CD4-positive, alpha-beta memory T cell (primary cell): ENCODE measurements at regions not wholly inside any gene's neighbourhood (a gene's known extent, or its start where the extent isn't known, plus 50 kb on each side); places are given as distances from the start of the nearest gene placed in this dataset.

ENCODE experiments used
- CTCF ChIA-PET: fragments of 350-600 bp; sonication (Branson Sonifier 250); formaldehyde crosslinking; loops from one replicate; lab custom pipeline; 2021; ENCODE audit warnings: inconsistent platforms; ENCODE audit not compliant: partially characterized antibody; lab: Charles Lee
- POLR2A ChIA-PET: fragments of 350-600 bp; sonication (Branson Sonifier 250); formaldehyde crosslinking; loops from one replicate; lab custom pipeline; 2021; ENCODE audit not compliant: partially characterized antibody; lab: Charles Lee
- DNase-seq, 5 donors: peaks; one replicate each; pipeline versions ENCODE4 v3.0.0 to v3.0.0-alpha.2; 2020 to 2022; ENCODE audit warnings: mixed read lengths in 1 of 5
- H3K27ac ChIP-seq: one replicate; pipeline ENCODE4 v1.7.0; 2013; ENCODE audit warnings: low read depth, low read length
- H3K27me3 ChIP-seq: 2 replicates; pipeline ENCODE4 v1.7.0; 2013; ENCODE audit warnings: mild to moderate bottlenecking, low read length, moderate library complexity; ENCODE audit not compliant: insufficient read depth
- H3K36me3 ChIP-seq: 2 replicates; pipeline ENCODE4 v1.7.0; 2013; ENCODE audit warnings: mild to moderate bottlenecking, low read length, moderate library complexity; ENCODE audit not compliant: insufficient read depth
- H3K4me1 ChIP-seq: 2 replicates; pipeline ENCODE4 v1.7.0; 2013; ENCODE audit warnings: mild to moderate bottlenecking, low read length, moderate library complexity; ENCODE audit not compliant: insufficient read depth
- H3K4me3 ChIP-seq, 2 donors: one replicate each; pipeline ENCODE4 v1.7.0; 2013; ENCODE audit warnings: low read length in 2 of 2, mild to moderate bottlenecking in 1 of 2
- H3K9me3 ChIP-seq, 2 donors: one replicate each; pipeline ENCODE4 v1.7.0; 2013; ENCODE audit warnings: low read length in 2 of 2, control low read depth in 1 of 2; ENCODE audit not compliant: control insufficient read depth in 1 of 2
- H3K27ac Mint-ChIP-seq, 7 donors: one replicate each; pipeline ENCODE4 v1.8.0; 2020 to 2021; ENCODE audit warnings: mixed read lengths in 7 of 7, mild to moderate bottlenecking in 6 of 7, inconsistent platforms in 3 of 7, moderate library complexity in 3 of 7
- H3K27me3 Mint-ChIP-seq, 2 donors: one replicate each; pipeline ENCODE4 v1.8.0; 2020 to 2021; ENCODE audit warnings: mixed read lengths in 2 of 2
- H3K36me3 Mint-ChIP-seq, 2 donors: one replicate each; pipeline ENCODE4 v1.8.0; 2020 to 2021; ENCODE audit warnings: mixed read lengths in 2 of 2, inconsistent platforms in 1 of 2, mild to moderate bottlenecking in 1 of 2
- H3K4me1 Mint-ChIP-seq, 4 donors: one replicate each; pipeline ENCODE4 v1.8.0; 2020 to 2021; ENCODE audit warnings: mixed read lengths in 4 of 4, mild to moderate bottlenecking in 1 of 4
- H3K4me3 Mint-ChIP-seq, 8 donors: one replicate each; pipeline ENCODE4 v1.8.0; 2020 to 2021; ENCODE audit warnings: mixed read lengths in 8 of 8, mild to moderate bottlenecking in 7 of 8, moderate library complexity in 6 of 8, inconsistent platforms in 3 of 8
- H3K9me3 Mint-ChIP-seq, 8 donors: one replicate each; pipeline ENCODE4 v1.8.0; 2020 to 2021; ENCODE audit warnings: mixed read lengths in 8 of 8, mild to moderate bottlenecking in 5 of 8, inconsistent platforms in 3 of 8, moderate library complexity in 1 of 8
- intact Hi-C: fragments of 100-400 bp; cut with micrococcal nuclease; formaldehyde crosslinking; loops from one replicate; pipeline ENCODE4 v1.15.1; 2023

DNA sequence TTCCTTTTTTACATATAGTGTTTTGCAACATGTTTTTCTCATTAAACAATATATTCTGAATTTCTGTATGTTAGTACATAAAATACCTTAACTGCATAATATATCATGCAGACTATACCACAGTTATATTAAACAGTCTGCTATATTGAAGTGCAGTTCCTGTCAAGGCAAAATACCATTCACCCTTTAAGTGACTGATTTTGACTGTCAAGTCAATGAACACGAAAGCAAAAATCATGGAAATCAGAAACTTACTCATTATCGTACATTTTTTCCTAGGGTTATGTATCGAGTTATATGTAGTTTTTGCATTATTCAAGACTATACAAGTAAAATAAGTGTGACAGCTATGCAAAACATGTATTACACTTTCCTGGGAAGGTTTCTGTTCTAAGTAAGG is 361.6 kb upstream of the MAP2 start:
- peaks cover 0 to 3% of the 10 kb centered on the region in 2 donors for H3K9me3 ChIP-seq
- peaks cover 0 to 7% (median 3%) of the 10 kb centered on the region in 8 donors for H3K9me3 Mint-ChIP-seq

DNA sequence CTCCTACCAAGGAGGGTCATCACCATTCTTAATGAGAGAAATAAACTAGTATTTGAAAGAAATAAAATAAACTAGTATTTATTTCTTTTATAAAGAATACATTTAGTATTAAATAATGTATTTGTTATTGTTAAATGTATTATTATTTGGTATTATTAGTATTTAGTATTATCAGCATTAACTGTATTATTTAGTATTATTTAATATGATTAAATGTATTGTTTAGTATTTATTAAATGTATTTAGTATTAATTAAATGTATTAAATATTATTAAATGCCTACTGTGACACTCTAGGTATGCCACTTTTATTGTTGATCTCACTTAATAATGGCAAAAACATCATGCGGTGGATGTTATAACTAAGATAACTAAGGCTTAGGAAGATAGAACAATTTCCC is 353.6 kb upstream of the MAP2 start:
- Mint-ChIP-seq H3K4me1 (no peaks in the 10 kb centered on the region), H3K27ac (no peak overlapping the region), H3K9me3 (peaks cover 0 to 9% (median 3%) of the 10 kb centered on the region in 8 donors), H3K36me3 (no peaks in the 10 kb centered on the region), H3K4me3 (no peak overlapping the region), H3K27me3 (no peaks in the 10 kb centered on the region)
- no peaks in the 10 kb centered on the region for H3K4me1 ChIP-seq
- POLR2A ChIA-PET, result no interaction called here
- no peak overlapping the region for H3K4me3 ChIP-seq
- intact Hi-C loops, result no loop called here
- no peaks in the 10 kb centered on the region for H3K27me3 ChIP-seq
- no peak for DNase-seq
- no peaks in the 10 kb centered on the region for H3K9me3 ChIP-seq
- H3K36me3 ChIP-seq, result no peaks in the 10 kb centered on the region
- CTCF ChIA-PET, result no interaction called here
- no peak overlapping the region for H3K27ac ChIP-seq

More for the DNA sequence above, 361.6 kb upstream of the MAP2 start:
- Histone ChIP-seq H3K27me3 (no peaks in the 10 kb centered on the region), H3K4me1 (no peaks in the 10 kb centered on the region), H3K27ac (no peak overlapping the region), H3K36me3 (no peaks in the 10 kb centered on the region), H3K4me3 (no peak overlapping the region)
- no peaks in the 10 kb centered on the region for H3K4me1 Mint-ChIP-seq
- no peak overlapping the region for H3K27ac Mint-ChIP-seq
- ChIA-PET CTCF (interaction anchor here (0.8 kb wide), 1 partner anchor 27 kb away, joined by 3 read pairs; no protein-coding TSS in a partner anchor), POLR2A (no interaction called here)
- H3K36me3 Mint-ChIP-seq, result no peaks in the 10 kb centered on the region
- H3K27me3 Mint-ChIP-seq, result no peaks in the 10 kb centered on the region
- no peak overlapping the region for H3K4me3 Mint-ChIP-seq
- intact Hi-C loops, result no loop called here
- no peak for DNase-seq

DNA sequence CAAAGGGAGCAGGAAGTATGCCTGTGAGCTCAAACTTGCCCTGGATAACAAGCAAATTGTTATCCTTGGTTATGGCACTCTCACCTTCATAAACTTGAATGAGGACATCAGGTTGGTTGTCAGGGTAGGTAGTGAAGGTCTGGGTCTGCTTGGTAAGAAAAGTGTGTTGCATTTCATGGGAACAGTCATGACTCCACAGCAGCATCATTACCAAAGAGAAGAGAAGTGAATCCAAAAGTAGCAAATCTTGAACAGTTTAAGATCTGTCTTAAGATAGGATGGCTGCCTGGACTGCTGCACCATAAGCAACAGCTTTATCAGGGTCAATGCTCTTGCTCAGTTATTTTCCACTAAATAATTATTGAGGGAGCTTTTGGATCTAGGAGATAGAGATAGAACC is 350.7 kb upstream of the MAP2 start:
- H3K4me3 Mint-ChIP-seq, result no peak overlapping the region
- Histone ChIP-seq H3K9me3 (no peaks in the 10 kb centered on the region), H3K27ac (no peak overlapping the region), H3K27me3 (no peaks in the 10 kb centered on the region), H3K4me3 (no peak overlapping the region), H3K4me1 (no peaks in the 10 kb centered on the region), H3K36me3 (no peaks in the 10 kb centered on the region)
- CTCF ChIA-PET, result no interaction called here
- no peaks in the 10 kb centered on the region for H3K4me1 Mint-ChIP-seq
- no peaks in the 10 kb centered on the region for H3K27me3 Mint-ChIP-seq
- no peak for DNase-seq
- no peak overlapping the region for H3K27ac Mint-ChIP-seq
- no peaks in the 10 kb centered on the region for H3K36me3 Mint-ChIP-seq
- intact Hi-C loops, result no loop called here
- H3K9me3 Mint-ChIP-seq, result peaks cover 0 to 7% (median 1%) of the 10 kb centered on the region in 8 donors
- POLR2A ChIA-PET, result no interaction called here

DNA sequence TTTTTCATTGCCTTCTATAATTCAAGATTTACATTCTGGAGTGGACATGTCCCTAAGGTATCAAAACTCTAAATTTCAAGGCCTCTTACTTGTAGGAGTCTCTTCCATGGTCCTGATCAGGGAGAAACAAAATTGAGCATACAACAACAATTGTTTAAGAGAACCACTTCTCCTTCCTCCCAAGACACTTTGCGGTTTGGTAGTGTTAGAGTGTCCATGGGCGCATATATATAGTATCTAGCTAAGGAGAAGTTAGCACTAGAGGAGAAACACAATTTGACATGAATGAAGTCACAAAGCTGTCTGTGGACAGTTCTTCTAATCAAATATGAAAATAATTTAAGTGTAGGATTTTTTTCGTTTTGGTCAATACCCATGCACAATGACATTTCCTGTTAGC is 349.1 kb upstream of the MAP2 start:
- Mint-ChIP-seq H3K4me3 (no peak overlapping the region), H3K27ac (no peak overlapping the region), H3K9me3 (peaks cover 0 to 7% (median 2%) of the 10 kb centered on the region in 8 donors), H3K4me1 (no peaks in the 10 kb centered on the region), H3K36me3 (no peaks in the 10 kb centered on the region), H3K27me3 (no peaks in the 10 kb centered on the region)
- Histone ChIP-seq H3K4me3 (no peak overlapping the region), H3K4me1 (no peaks in the 10 kb centered on the region), H3K27me3 (no peaks in the 10 kb centered on the region), H3K36me3 (no peaks in the 10 kb centered on the region), H3K27ac (no peak overlapping the region), H3K9me3 (no peaks in the 10 kb centered on the region)
- POLR2A ChIA-PET, result no interaction called here
- CTCF ChIA-PET, result no interaction called here
- intact Hi-C loops, result no loop called here
- no peak for DNase-seq

DNA sequence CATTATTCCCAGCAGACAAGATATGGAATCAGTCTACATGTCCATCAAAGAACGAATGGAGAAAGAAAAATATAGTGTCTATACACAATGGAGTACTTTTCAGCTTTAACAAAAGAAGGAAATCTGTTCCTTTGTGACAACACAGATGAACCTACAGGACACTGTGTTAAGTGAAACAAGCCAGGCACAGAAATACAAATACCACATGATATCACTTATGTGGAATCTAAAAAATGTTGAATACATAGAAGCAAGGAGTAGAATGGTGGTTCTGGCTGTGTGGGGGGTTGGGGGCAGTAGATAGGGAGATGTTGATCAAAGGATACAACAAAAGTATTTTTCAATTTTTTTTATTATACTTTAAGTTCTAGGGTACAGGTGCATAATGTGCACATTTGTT is 347.7 kb upstream of the MAP2 start:
- no peak for DNase-seq
- ChIA-PET POLR2A (no interaction called here), CTCF (no interaction called here)
- intact Hi-C loops, result no loop called here
- Histone ChIP-seq H3K36me3 (no peaks in the 10 kb centered on the region), H3K4me1 (no peaks in the 10 kb centered on the region), H3K27me3 (no peaks in the 10 kb centered on the region), H3K9me3 (no peaks in the 10 kb centered on the region), H3K4me3 (no peak overlapping the region), H3K27ac (no peak overlapping the region)
- Mint-ChIP-seq H3K27me3 (no peaks in the 10 kb centered on the region), H3K36me3 (no peaks in the 10 kb centered on the region), H3K27ac (peak overlapping the region in 1 of 7 donors; percentile 25), H3K4me1 (no peaks in the 10 kb centered on the region), H3K4me3 (no peak overlapping the region), H3K9me3 (peaks cover 0 to 7% (median under 1%) of the 10 kb centered on the region in 8 donors)

DNA sequence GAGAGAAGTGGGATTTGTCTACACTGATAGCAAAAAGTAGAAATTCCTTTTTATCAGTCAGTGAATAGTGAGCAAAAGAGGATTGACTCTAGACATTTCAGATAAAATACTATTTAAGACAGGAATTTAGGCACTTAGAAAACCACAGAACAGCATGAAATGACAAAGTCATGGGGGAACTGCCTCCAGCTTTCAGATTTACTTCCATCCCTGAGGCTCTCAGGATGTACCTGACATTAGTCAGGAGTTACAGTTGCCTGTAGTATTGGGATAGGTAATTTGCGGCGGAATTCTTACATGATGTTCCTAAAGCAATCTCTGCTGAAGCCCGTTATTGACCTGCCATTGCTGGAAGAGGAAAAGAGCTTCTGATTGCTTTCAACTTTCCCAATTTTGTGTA is 337.1 kb upstream of the MAP2 start:
- Mint-ChIP-seq H3K27ac (no peak overlapping the region), H3K4me3 (no peak overlapping the region), H3K4me1 (no peaks in the 10 kb centered on the region), H3K36me3 (no peaks in the 10 kb centered on the region), H3K27me3 (no peaks in the 10 kb centered on the region), H3K9me3 (peaks cover 0 to 4% (median 0%) of the 10 kb centered on the region in 8 donors)
- DNase-seq, result no peak
- Histone ChIP-seq H3K9me3 (no peaks in the 10 kb centered on the region), H3K27ac (no peak overlapping the region), H3K36me3 (no peaks in the 10 kb centered on the region), H3K4me1 (no peaks in the 10 kb centered on the region), H3K27me3 (no peaks in the 10 kb centered on the region), H3K4me3 (no peak overlapping the region)
- intact Hi-C loops, result no loop called here
- POLR2A ChIA-PET, result no interaction called here
- CTCF ChIA-PET, result no interaction called here

DNA sequence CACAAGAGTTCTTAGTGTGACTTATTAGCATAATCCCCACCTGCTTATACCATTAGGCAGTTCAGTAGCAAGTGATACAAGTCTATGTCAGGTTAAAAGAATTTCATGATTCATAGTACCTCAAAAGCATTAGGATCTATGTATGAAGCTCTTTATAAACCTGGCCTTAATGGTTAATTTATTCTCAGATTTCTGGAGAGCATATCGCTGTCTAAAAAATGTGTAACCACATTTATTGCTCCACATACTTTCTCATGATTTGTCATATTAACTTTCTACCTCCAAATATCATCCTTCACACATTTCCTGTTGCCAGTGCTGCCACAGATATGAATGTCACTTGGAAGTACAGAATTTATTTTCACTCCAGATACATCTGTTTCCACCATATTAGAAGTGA is 332.8 kb upstream of the MAP2 start:
- ChIA-PET CTCF (no interaction called here), POLR2A (no interaction called here)
- Mint-ChIP-seq H3K9me3 (peaks cover 0 to 4% (median 1%) of the 10 kb centered on the region in 8 donors), H3K27me3 (no peaks in the 10 kb centered on the region), H3K36me3 (no peaks in the 10 kb centered on the region), H3K27ac (no peak overlapping the region), H3K4me1 (no peaks in the 10 kb centered on the region), H3K4me3 (no peak overlapping the region)
- H3K4me1 ChIP-seq, result no peaks in the 10 kb centered on the region
- H3K27me3 ChIP-seq, result no peaks in the 10 kb centered on the region
- no peak for DNase-seq
- intact Hi-C loops, result no loop called here
- H3K4me3 ChIP-seq, result no peak overlapping the region
- no peaks in the 10 kb centered on the region for H3K9me3 ChIP-seq
- H3K27ac ChIP-seq, result no peak overlapping the region
- H3K36me3 ChIP-seq, result no peaks in the 10 kb centered on the region

DNA sequence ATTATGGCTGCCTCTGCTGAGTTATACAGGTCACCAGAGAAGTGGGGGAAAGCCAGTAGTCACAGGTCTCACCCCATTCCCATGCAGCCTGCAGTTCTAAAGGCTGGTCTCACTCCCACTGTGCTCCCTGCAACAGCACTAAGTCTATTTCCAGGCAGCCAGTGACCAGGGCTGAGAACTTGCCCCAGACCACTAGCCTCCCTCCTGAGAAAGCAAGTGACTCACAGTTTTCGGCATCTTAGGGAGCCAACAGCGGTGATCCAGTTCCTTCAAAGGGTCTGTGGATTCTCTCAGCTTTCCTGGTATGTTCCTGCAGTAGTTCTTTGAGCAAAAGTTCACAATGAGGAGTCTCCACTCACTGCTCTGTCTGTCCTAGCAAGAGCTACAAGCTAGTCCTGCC is 329.6 kb upstream of the MAP2 start:
- intact Hi-C loops, result no loop called here
- Mint-ChIP-seq H3K27me3 (no peaks in the 10 kb centered on the region), H3K36me3 (no peaks in the 10 kb centered on the region), H3K27ac (no peak overlapping the region), H3K9me3 (peaks cover 2 to 15% (median 3%) of the 10 kb centered on the region in 8 donors), H3K4me1 (no peaks in the 10 kb centered on the region), H3K4me3 (no peak overlapping the region)
- no peaks in the 10 kb centered on the region for H3K36me3 ChIP-seq
- no peak overlapping the region for H3K4me3 ChIP-seq
- DNase-seq, result no peak
- no peak overlapping the region for H3K27ac ChIP-seq
- no peaks in the 10 kb centered on the region for H3K4me1 ChIP-seq
- ChIA-PET POLR2A (no interaction called here), CTCF (no interaction called here)
- no peaks in the 10 kb centered on the region for H3K27me3 ChIP-seq
- H3K9me3 ChIP-seq, result no peaks in the 10 kb centered on the region
